ENCODE measurements at regions not wholly inside any gene's neighbourhood (a gene's known extent, or its start where the extent isn't known, plus 50 kb on each side); places are given as distances from the start of the nearest gene placed in this dataset.
"Not testable (repeated sequence)": the region's sequence is repeated elsewhere in the genome, so short reads cannot be mapped to it uniquely, and the experiment has no call there.

DNA sequence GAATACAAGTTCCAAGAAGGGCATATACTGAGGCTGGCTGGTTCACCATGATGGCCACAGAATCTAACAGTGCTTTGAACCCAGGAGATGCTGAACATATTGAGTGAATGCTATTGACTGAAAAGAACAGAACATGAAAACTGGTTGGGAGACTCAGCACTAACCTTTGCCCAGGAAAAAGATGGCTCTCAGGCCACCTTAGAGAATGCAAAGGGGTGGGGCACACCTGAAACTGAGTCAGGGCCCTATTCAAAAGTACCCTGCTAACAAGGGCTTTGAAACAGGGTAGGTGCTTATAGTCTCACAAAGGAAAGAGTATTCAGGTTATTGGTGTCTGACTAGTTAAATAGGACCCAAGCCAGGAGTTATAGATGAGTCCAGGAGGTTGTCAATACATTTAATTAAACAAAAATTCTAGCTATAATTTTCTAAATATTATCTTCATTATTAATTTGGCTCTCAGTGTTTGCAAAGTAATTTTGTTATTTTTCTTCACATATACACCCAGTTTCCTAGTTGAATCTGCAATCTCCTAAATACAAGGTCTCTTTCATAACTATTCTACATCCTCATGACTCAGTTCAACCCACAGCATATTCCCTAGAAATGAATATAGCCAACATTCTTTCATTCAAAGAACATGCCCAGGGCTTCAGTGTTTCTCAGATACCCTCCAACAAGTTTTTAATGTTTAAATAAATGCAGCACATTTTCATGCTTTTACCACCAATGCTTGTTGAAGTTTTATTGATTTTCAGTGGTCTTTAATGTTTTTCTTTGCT lies 144.2 kb upstream of the RAPGEF2 start:
- no peak for DNase-seq

DNA sequence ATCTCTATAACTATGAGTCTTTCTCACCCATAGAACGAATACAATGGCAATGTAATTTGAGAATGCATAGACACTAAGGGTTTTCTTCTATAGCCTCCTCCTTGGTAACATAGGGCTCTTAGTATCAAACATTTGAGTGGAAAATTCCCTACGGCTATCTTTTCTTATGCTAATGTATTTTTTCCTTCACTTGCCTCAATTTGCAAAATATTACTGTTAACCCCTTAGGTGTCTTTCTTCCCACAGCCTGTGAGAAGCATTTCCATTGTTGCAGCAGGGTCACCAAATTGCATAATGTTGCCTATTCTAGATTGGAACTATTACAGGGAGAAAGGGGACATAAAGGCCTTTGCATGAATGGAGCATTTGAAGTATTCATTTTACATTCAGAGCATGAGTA lies 140.5 kb upstream of the RAPGEF2 start:
- no peak for DNase-seq

DNA sequence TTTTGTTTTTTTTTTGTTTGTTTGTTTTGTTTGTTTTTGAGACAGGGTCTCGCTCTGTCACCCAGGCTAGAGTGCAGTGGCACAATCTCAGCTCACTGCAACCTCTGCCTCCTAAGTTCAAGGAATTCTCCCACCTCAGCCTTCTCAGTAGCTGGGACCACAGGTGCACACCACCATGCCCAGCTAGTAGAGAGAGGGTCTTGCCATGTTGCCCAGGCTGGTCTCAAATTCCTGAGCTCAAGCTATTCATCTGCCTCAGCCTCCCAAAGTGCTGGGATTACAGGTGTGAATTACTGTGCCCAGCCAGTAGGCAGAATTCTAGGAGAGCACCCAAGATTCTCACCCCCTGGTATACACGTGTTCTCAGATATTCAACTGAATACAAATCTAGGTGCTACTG lies 139.6 kb upstream of the RAPGEF2 start:
- DNase-seq = not testable (repeated sequence)

DNA sequence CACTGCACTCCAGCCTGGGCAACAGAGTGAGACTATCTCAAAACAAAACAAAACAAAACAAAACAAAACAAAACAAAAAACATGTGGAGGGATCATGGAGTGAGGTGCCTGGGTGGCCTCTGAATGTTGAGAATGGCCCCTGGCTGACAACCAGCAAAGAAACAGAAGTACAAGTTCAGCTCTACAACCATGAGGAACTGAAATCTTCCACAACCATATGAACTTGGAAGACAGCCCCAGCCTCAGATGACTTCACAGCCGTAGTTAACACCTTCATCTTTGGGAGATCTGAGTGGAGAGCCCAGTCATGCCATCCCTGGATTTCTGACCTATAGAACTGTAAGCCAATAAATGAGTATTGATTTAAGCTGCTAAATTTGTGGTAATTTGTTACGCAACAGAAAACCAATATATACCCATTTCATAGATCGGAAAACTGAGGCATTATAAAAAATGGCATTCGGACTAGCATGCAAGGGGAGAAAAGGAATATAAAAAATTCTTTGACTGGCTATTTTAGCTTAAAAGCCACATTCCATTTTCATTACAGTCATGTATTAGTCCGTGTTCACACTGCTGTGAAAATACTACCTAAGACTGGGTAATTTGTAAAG lies 138.7 kb upstream of the RAPGEF2 start:
- DNase-seq = no peak

DNA sequence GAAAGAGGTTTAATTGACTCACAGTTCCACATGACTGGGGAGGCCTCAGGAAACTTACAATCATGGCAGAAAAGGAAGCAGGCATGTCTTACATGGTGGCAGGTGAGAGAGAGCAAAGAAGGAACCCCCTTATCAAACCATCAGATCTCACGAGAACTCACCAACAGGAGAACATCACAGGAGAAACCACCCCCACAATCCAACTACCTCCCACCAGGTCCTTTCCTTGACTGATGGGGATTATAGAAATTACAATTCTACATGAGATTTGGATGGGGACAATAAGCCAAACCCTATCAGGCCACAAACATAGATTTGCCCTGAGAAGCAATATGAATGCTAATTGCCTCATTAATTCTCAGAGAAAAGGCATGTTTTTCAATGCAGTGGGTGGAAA lies 138.2 kb upstream of the RAPGEF2 start:
- no peak for DNase-seq

DNA sequence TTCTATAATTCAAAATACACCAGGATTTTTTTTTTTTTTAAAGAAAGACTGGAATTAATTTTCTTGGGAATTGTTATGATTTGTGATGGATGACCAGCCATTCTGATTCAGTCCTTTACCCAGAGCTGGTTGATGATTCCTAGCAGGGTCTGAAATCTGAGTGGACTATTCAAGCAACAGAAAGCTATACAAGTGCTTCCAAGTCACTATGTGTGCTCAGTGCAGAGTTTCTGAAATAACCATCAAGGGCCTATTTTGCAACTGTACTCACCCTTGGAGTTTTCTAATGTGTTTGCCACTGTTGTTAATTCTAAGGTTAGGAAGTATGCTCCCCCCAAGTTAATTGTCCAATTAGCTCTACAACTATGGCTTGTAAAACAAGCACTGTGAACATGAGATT lies 137.7 kb upstream of the RAPGEF2 start:
- no peak for DNase-seq

DNA sequence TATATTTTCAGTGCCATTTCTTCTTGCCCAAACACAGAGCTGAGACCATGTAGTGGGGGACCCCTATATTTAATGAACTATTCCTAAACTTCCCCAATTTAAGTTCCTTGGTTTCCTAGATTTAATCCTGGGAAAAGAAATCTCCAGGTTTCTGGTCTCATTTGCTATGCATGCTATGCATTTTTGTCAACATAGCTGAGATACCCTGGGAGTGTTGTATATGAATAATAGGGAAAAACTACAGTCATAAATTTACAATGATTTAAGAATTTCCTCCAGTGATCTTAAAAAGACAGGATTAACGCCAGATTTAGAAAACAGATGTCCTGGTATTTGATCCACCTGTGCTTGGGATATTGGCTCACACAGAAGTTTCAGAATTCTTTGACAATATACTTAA lies 136.8 kb upstream of the RAPGEF2 start:
- DNase-seq = no peak

DNA sequence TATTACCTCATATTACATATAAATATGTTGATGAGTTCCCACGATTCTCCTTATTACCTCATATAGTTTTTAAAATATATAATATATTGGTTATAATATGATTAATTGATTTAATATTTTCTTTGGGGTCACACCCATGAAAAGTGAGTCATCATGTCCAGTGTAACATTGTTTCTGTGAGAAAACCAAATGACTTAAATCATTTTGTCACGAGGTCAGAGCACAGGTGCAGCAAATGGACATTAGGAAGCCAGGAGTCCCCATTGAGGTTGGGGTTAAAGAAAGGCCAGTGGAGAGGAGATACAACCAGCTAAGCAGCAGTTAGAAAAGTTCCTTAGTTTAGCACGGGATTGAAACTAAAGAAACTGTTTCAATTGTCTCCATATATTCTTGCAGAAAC lies 133.9 kb upstream of the RAPGEF2 start:
- DNase-seq = no peak

DNA sequence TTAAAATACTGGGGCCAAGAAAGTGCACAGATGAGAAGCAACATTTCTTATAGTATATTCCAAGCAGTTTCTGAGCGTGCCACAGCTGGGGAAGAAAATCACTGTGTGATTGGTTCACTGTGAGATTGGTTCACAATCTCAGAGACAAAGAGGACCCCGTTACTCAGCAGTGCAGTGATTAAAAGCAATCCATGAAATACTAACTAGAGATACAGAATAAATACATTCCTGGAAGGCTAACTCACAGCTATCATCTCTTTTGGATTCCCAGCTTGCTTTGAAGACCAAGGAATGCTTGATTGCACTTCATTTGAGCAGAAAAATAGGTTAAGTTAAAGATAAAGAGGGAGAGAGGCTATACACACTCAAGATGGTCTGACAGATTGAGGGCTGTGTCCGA lies 132.1 kb upstream of the RAPGEF2 start:
- DNase-seq = no peak

DNA sequence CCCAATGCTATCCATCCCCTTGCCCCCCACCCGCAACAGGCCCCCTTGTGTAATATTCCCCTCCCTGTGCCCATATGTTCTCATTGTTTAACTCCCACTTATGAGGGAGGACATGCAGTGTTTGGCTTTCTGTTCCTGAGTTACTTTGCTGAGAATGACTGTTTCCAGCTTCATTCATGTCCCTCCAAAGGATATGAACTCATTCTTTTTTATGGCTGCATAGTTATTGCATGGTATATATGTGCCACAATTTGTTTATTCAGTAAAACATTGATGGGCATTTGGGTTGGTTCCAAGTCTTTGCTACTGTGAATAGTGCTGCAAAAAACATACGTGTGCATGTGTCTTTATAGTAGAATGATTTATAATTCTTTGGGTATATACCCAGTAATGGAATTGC lies 128.4 kb upstream of the RAPGEF2 start:
- DNase-seq = not testable (repeated sequence)

DNA sequence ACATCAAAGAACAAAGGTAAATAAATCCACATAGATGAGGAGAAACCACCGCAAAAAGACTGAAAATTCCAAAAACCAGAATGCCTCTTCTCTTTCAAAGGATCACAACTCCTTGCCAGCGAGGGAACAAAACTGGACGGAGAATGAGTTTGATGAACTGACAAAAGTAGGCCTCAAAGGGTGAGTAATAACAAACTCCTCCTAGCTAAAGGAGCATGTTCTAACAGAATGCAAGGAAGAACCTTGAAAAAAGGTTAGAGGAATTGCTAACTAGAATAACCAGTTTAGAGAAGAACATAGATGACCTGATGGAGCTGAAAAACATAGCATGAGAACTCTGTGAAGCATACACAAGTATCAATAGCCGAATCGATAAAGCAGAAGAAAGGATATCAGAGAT lies 122.2 kb upstream of the RAPGEF2 start:
- not testable (repeated sequence) for DNase-seq

DNA sequence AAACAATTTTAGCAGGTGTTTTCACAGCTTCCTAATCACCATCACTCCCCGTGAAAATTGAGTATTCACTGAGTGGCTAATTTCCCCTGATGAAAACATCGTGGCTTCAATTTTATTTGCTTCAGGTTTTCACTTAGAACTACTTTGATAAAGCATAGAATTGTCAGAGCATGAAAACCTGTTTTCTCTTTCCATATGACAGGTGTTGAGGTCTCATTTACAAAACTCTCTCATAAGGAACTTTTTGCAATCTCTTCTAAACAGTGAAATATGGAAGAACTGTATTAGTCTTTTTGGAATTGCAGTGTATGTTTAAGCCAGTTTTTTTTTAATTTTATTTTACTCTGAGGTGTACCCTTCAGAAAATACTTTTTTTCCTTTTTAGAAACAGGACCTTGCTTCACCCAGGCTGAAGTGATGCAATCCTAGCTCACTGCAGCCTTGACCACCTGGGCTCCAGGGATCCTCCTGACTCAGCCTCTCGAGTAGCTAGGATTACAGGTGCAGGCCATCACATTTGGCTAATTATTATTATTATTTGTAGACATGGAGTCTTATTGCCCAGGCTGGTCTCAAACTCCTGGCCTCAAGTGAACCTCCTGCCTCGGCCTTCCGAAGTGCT lies 111.2 kb upstream of the RAPGEF2 start:
- no peak for DNase-seq

DNA sequence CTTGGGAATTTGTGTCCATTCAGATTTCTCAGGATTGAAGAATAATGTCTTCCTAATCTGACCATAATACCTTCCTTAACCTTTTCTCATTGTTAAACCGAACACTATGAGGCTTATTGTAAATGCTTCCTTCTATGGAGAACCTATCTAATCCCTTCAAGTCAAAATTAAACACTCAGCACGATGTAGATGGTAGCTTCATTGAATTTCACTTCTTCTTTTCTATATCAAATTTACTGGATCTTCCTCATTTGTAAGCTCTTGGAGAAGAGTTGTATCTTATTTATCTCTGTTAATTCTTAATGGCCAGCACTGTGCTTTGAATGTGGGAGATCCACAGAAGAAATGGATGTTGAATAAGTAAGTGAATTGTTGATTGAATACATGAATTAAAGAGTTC lies 109.0 kb upstream of the RAPGEF2 start:
- DNase-seq = no peak

DNA sequence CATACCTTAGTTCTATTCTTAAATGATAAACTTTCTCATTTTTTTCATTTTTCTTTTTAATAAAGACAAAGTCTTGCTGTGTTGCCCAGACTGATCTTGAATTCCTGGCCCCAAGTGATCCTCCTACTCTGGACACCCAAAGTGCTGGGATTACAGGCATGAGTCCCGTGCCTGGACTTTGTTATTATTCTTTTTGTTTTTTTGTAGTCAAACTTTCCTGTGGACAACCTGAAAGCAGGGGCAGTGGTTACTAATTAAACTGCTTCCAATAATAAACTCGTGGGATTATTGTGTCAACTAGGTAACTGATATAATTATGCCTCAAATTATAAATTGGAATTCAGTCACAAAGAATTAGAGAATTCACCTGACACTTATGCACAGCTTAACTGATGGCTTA lies 107.8 kb upstream of the RAPGEF2 start:
- DNase-seq = no peak

DNA sequence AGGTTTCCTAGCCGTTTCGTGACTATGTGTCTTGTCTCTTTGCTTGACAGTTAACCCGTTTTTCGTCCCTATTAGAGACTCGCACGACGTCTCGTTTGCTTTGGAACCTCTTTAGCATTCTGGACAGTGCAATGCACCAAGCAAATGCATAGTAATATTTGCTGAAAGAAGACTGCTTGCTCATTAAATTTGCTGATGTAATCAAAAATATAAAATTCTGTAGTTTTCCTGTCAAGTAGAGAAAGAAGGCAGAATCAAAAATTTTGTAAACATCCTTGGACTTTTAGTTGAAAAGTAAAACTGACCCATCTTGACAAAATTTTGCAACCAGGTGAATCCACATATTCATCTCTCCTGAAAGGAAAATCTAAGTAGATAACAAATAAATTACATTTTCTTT lies 106.9 kb upstream of the RAPGEF2 start:
- DNase-seq = no peak

DNA sequence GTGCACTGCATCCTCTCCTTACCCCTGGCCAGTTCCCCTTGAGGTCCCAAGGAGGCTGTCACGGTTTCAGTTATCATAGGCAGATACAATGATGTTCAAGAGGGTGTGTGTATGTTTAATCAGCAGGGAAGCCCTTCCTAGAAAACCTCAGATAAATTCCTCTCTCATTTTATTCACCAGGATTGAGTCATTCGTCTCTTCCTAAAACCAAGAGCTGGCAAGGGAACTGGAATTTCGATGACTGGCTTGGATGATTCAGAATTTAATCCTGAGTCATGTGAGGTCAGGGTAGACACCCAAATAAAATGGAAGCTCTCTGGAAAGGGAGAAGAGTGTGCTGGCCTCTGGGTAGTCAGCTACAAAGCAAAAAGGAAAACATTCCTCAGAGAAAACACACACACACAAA lies 106.2 kb upstream of the RAPGEF2 start:
- no peak for DNase-seq

DNA sequence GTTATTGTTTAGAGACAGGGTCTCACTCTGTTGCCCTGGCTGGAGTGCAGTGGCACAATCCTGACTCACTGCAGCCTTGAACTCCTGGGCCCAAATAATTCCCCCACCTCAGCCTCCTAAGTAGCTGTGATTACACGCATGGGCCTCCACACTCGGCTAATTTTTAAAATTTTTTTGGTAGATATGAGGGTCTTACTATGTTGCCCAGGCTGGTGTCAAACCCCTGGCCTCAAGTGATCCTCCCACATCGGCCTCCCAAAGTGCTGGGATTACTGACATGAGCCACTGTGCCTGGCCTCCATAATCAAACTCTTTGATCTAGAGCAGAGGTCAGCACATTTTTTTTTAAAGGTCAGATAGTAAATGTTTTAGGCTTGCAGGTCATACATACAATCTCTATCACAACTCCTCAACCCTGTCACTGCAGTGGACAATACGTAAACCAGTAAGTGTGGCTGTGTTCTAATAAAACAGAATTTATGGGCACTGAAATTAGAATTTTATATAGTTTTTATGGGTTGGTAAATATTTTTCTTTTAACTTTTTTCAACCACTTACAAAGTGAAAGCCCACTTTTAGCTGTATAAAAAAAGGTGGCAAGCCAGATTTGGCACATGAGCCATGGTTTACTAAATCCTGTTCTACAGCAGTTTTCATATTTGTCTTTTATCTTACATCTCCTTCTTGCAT lies 105.1 kb upstream of the RAPGEF2 start:
- no peak for DNase-seq

DNA sequence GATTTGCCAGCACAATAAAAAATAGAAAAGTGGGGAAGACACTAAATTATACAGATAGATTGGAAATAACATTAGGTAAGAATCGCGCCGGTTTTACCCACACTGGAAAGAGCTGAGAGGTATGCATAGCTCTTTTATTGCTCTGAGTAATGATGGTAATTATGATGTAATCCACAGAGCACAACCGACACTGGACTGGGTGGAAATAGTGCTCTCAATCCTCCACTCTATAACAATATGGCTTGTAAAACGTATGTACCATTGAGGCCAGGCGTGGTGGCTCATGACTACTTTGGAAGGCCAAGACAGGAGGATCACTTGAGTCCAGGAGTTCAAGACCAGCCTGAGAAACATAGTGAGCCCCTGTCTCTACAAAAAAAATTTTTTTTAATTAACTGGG lies 104.3 kb upstream of the RAPGEF2 start:
- DNase-seq = no peak

DNA sequence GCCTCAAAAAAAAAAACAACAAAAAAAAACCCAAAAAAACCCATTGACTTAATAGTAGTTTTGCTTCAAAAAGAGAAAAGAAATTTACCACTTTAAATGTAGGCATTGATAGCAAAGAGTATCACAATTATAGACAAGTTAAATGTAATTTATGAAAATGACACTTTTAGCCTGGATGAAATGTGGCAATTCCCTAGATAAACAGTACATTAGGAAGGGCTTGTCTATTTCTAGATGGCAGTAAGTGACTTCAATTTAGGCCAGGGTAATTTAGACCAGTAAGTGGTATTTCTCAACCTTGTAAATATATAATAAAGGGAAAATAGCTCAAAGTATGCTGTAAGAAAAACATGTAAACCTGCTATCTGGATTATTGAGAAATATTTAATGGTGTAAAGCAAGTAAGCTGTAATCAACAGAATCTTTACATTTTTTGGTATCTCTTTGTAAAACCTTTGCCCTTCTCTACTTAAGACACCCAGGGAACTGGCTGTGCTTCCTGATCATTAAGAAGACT lies 103.7 kb upstream of the RAPGEF2 start:
- DNase-seq = no peak

DNA sequence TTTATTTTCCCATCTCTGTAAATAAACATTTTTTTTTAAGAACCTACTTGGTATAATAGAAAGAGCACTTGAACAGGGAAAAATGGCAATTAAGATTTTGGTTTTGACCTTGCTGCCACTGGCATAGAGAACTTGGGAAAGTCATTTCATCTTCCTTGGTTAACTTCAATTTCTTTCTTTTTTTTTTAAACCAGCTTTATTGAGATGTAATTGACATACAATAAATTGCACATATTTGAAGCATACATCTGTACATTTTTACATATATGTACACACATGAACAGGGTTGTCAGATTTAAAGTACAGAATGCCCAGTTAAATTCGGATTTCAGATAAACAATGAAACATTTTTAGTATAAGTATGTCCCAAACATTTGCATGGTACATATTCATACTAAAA lies 103.0 kb upstream of the RAPGEF2 start:
- DNase-seq = no peak

DNA sequence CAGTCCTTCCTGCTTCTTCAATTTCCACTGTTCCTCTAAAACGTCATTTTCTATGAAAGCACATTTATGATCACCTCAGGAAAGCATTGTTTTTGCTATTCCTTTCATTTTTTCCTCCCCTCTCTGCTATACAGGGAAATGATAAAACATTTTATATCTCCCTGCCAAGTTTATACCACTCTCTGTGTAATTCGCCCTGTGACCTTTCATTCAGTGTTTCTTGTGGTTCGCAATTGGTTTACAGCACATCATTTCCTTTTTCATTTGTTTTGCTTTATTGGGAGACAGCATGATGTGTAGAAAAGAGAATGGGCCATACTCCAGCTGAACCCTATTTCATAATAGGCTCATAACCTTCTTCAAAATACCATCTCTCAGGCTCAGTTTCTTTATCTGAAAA lies 99.9 kb upstream of the RAPGEF2 start:
- no peak for DNase-seq

DNA sequence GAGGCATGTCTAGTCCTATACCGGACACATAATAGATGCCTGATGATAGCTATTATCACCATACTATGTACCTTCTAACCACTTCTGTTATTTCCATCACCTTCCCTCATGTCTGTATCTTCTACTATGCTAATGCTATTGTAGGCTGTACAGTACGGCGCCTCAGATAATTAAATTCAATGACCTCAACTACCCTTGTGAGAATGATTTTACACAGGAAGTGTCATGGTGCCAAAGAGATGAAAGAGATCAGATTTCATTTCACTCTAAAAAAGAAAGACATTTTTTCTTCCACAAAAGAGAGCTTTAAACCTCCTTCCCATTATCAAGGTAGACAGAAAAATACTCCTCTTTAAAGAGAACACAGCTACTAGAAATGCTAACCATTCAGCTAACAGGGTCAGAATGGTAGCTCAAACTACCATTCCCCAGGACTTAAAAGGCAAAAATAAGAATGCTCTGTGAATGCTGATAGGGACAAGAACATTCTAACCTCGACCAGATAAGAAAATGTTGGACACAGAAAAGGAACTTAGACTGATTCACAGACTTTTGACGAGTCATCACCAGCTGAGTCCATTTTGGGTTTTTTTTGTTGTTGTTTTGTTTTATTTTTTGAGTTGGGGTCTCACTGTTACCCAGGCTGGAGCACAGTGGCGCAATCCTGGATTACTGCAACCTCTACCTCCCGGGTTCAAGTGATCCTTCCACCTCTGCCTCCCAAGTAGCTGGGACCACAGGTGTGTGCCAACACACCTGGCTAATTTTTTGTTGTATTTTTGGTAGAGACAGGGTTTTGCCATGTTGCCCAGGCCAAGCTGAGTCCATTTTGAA lies 99.2 kb upstream of the RAPGEF2 start:
- no peak for DNase-seq

DNA sequence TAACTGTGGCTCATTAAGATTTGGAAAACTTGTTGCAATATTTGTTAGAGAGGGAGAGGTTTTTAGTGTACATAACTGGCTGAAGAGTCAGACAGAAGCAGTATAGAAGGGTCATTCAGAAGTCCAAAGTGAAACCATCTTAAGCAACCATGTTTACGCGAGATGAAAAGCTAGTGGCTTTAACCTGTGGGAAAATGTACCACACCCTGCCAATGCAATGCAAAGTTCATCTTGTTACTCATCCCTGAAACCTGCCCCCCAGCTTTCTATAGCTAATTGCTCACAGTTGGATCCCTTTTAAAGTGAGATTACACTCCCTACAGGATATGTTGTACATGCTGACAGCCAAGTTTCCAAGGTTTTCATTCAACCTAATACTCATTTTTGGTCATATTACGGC lies 96.7 kb upstream of the RAPGEF2 start:
- DNase-seq = no peak
